ENCODE measurements at regions not wholly inside any gene's neighbourhood (a gene's known extent, or its start where the extent isn't known, plus 50 kb on each side); places are given as distances from the start of the nearest gene placed in this dataset.

- in situ Hi-C loops (cut with HindIII; ENCODE audit: extremely low pct_ligation_motif_present, low pct_unique_long_range_greater_than_20kb) (no loop called here), intact Hi-C loops (cut with micrococcal nuclease; ENCODE audit: unreplicated experiment) (no loop called here)
- TF ChIP-seq ZNF790 (CRISPR knock-in tag; IDR thresholded peaks at IDR 0.05; ENCODE audit: borderline replicate concordance) (no peak), EED (CRISPR knock-in tag; IDR thresholded peaks at IDR 0.05) (no peak), ZFYVE20 (CRISPR knock-in tag; IDR thresholded peaks at IDR 0.05; ENCODE audit: borderline replicate concordance, low read depth) (no peak), HDAC2 (CRISPR knock-in tag; IDR thresholded peaks at IDR 0.05) (no peak), ASH2L (IDR thresholded peaks at IDR 0.05; ENCODE audit: insufficient read length, low read depth, low read length) (no peak), ZNF430 (CRISPR knock-in tag; IDR thresholded peaks at IDR 0.05) (no peak), PRPF4 (IDR thresholded peaks at IDR 0.05; ENCODE audit: low read depth, low read length, poor library complexity, severe bottlenecking) (no peak)
- DNase-seq (ENCODE audit: low spot score) = no peak
- BruUV-seq (replicated peaks) = no TSS peak
- Histone ChIP-seq H3K4me3 (replicated peaks in 1 of 3; ENCODE audit: insufficient read depth in 1 of 3, low read depth in 2 of 3, low read length in 3 of 3) (no peak overlapping the region), H2AFZ (ENCODE audit: low read length) (no peak overlapping the region), H3K79me2 (ENCODE audit: insufficient read depth, low read length) (no peaks in the 10 kb centered on the region), H3K36me3 (replicated peaks in 1 of 2; ENCODE audit: control insufficient read depth in 1 of 2, insufficient read depth in 2 of 2, low read length in 2 of 2) (no peaks in the 10 kb centered on the region), H4K20me1 (ENCODE audit: insufficient read depth, low read length) (peaks cover 4% of the 10 kb centered on the region; the same call in 1 of the 2 replicates), H3K4me1 (ENCODE audit: insufficient read depth, low read length) (peaks cover 10% of the 10 kb centered on the region; the same call in 1 of the 2 replicates), H3K9me3 (ENCODE audit: low read length) (no peaks in the 10 kb centered on the region), H3K27ac (ENCODE audit: extremely low read length, insufficient read depth, low read length) (no peak overlapping the region), H3K9ac (ENCODE audit: insufficient read depth, low read depth, low read length) (no peak overlapping the region), H3K27me3 (ENCODE audit: control insufficient read depth in 1 of 2, insufficient read depth in 2 of 2, low read length in 2 of 2) (peaks cover 2 to 47% of the 10 kb centered on the region in 2 experiments; a peak in 4 of 5 replicates), H3K4me2 (ENCODE audit: low read depth, low read length) (no peak overlapping the region)
- ATAC-seq = no peak
- POLR2A ChIA-PET = no interaction called here
- no peak for FAIRE-seq
- WGBS (ENCODE audit: low lambda C conversion rate) = 17% methylated on average over 1 of the region's 1 CpG
- CTCF ChIA-PET (ENCODE audit: low intra/inter-chr PET ratio, low total read pairs) = no interaction called here
Observed at GRCh38 chr2:71795486-71795885, 342.1 kb downstream of the DYSF start.

- POLR2A ChIA-PET = no interaction called here
- in situ Hi-C loops (cut with HindIII; ENCODE audit: extremely low pct_ligation_motif_present, low pct_unique_long_range_greater_than_20kb) = loop anchor here (5.0 kb wide), 2 partner anchors 122 to 247 kb away; no protein-coding TSS in a partner anchor
- TF ChIP-seq ZNF879 (CRISPR knock-in tag; IDR thresholded peaks at IDR 0.05) (no peak), ZNF607 (CRISPR knock-in tag; IDR thresholded peaks at IDR 0.05; ENCODE audit: borderline replicate concordance) (no peak), MIXL1 (CRISPR knock-in tag; IDR thresholded peaks at IDR 0.05) (no peak), PLSCR1 (CRISPR knock-in tag; IDR thresholded peaks at IDR 0.05; ENCODE audit: borderline replicate concordance) (no peak), ZNF782 (CRISPR knock-in tag; IDR thresholded peaks at IDR 0.05; ENCODE audit: borderline replicate concordance) (no peak), ZNF362 (CRISPR knock-in tag; IDR thresholded peaks at IDR 0.05; ENCODE audit: borderline replicate concordance) (no peak), SOX6 (IDR thresholded peaks at IDR 0.05) (no peak), SOX6 (CRISPR knock-in tag; IDR thresholded peaks at IDR 0.05) (no peak), ISX (CRISPR knock-in tag; conservative IDR thresholded peaks at IDR 0.05) (no peak), GZF1 (CRISPR knock-in tag; IDR thresholded peaks at IDR 0.05) (no peak)
- TF ChIP-seq, protein P1, sequence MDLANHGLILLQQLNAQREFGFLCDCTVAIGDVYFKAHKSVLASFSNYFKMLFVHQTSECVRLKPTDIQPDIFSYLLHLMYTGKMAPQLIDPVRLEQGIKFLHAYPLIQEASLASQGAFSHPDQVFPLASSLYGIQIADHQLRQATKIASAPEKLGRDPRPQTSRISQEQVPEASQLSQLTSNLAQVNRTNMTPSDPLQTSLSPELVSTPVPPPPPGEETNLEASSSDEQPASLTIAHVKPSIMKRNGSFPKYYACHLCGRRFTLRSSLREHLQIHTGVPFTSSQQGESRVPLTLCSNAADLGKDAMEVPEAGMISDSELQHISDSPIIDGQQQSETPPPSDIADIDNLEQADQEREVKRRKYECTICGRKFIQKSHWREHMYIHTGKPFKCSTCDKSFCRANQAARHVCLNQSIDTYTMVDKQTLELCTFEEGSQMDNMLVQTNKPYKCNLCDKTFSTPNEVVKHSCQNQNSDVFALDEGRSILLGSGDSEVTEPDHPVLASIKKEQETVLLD (CRISPR knock-in tag; IDR thresholded peaks at IDR 0.05; ENCODE audit: low read depth) = no peak
Observed at GRCh38 chr2:71794611-71795010, 341.2 kb downstream of the DYSF start.

More at GRCh38 chr2:71794611-71795010, 341.2 kb downstream of the DYSF start:
- Histone ChIP-seq H3K79me2 (ENCODE audit: insufficient read depth, low read length) (no peaks in the 10 kb centered on the region), H4K20me1 (ENCODE audit: insufficient read depth, low read length) (peaks cover 4% of the 10 kb centered on the region; the same call in 1 of the 2 replicates), H3K4me3 (replicated peaks in 1 of 3; ENCODE audit: insufficient read depth in 1 of 3, low read depth in 2 of 3, low read length in 3 of 3) (no peak overlapping the region), H3K36me3 (replicated peaks in 1 of 2; ENCODE audit: control insufficient read depth in 1 of 2, insufficient read depth in 2 of 2, low read length in 2 of 2) (no peaks in the 10 kb centered on the region), H3K9ac (ENCODE audit: insufficient read depth, low read depth, low read length) (no peak overlapping the region), H3K4me2 (ENCODE audit: low read depth, low read length) (no peak overlapping the region), H3K4me1 (ENCODE audit: insufficient read depth, low read length) (peaks cover 10% of the 10 kb centered on the region; the same call in 1 of the 2 replicates), H2AFZ (ENCODE audit: low read length) (no peak overlapping the region), H3K9me3 (ENCODE audit: low read length) (no peaks in the 10 kb centered on the region), H3K27me3 (ENCODE audit: control insufficient read depth in 1 of 2, insufficient read depth in 2 of 2, low read length in 2 of 2) (peaks cover 2 to 47% of the 10 kb centered on the region in 2 experiments; a peak in 4 of 5 replicates), H3K27ac (ENCODE audit: extremely low read length, insufficient read depth, low read length) (no peak overlapping the region)
- intact Hi-C loops (cut with micrococcal nuclease; ENCODE audit: unreplicated experiment) = no loop called here
- FAIRE-seq (no peak), ATAC-seq (no peak), DNase-seq (ENCODE audit: low spot score) (no peak)
- CTCF ChIA-PET (ENCODE audit: low intra/inter-chr PET ratio, low total read pairs) = no interaction called here
- no TSS peak for BruUV-seq (replicated peaks)
- 10% methylated on average over 1 of the region's 5 CpGs for WGBS (ENCODE audit: low lambda C conversion rate)

Data from HepG2 (cell line).